ENCODE measurements at regions not wholly inside any gene's neighbourhood (a gene's known extent, or its start where the extent isn't known, plus 50 kb on each side); places are given as distances from the start of the nearest gene placed in this dataset.
"Not testable (repeated sequence)": the region's sequence is repeated elsewhere in the genome, so short reads cannot be mapped to it uniquely, and the experiment has no call there.

DNA sequence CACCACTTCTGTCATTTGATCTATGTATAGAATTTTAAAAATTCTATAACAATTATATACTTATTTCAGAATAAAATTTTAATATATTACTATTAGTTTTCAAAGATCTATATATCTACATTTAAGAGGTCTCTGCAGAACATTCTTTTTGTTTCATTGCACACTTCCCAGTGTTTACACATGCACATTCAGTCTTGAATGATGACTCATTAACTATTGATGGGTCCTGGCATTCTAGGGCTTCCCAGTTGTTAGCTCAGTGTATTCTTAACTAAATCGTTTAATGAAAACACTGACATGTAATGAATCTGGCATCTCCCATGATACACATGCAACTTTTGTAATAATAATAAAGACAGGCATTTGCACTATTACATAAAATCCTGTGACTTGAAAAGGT lies 324.6 kb downstream of the KLF12 start:
- no peaks in the 10 kb centered on the region for H3K27me3 Mint-ChIP-seq
- no peak overlapping the region for H3K27ac Mint-ChIP-seq
- no peak for ATAC-seq (ENCODE audit: low read depth)
- H3K4me3 Mint-ChIP-seq: no peak overlapping the region
- H3K4me1 Mint-ChIP-seq: no peaks in the 10 kb centered on the region
- no peak for DNase-seq
- H3K36me3 Mint-ChIP-seq (ENCODE audit: low read depth): peaks cover 53% of the 10 kb centered on the region
- CTCF ChIA-PET: no interaction called here
- intact Hi-C loops (cut with micrococcal nuclease): no loop called here
- H3K9me3 Mint-ChIP-seq: no peaks in the 10 kb centered on the region
- TF ChIP-seq, protein P1, sequence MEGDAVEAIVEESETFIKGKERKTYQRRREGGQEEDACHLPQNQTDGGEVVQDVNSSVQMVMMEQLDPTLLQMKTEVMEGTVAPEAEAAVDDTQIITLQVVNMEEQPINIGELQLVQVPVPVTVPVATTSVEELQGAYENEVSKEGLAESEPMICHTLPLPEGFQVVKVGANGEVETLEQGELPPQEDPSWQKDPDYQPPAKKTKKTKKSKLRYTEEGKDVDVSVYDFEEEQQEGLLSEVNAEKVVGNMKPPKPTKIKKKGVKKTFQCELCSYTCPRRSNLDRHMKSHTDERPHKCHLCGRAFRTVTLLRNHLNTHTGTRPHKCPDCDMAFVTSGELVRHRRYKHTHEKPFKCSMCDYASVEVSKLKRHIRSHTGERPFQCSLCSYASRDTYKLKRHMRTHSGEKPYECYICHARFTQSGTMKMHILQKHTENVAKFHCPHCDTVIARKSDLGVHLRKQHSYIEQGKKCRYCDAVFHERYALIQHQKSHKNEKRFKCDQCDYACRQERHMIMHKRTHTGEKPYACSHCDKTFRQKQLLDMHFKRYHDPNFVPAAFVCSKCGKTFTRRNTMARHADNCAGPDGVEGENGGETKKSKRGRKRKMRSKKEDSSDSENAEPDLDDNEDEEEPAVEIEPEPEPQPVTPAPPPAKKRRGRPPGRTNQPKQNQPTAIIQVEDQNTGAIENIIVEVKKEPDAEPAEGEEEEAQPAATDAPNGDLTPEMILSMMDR (IDR thresholded peaks at IDR 0.05): no peak
- POLR2A ChIA-PET: no interaction called here

DNA sequence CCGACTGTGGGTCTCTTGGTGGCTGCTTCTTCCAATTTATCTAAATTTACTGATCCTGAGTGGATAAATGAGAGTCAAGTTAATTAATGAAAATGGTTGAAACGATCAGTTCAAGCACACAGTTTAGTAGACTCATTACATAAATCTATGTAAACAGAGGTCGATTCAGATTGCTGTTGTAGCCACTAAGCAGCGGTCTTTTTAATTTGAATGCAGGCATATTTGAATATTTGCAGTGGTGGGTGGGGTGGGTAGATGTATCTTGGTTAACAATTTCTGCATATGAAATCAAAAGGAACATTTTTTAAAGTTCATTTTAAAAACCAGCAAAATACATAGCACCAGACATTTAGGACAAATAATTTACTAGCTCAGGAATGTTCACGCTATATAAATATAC lies 325.9 kb downstream of the KLF12 start:
- no peaks in the 10 kb centered on the region for H3K4me1 Mint-ChIP-seq
- no peak overlapping the region for H3K27ac Mint-ChIP-seq

DNA sequence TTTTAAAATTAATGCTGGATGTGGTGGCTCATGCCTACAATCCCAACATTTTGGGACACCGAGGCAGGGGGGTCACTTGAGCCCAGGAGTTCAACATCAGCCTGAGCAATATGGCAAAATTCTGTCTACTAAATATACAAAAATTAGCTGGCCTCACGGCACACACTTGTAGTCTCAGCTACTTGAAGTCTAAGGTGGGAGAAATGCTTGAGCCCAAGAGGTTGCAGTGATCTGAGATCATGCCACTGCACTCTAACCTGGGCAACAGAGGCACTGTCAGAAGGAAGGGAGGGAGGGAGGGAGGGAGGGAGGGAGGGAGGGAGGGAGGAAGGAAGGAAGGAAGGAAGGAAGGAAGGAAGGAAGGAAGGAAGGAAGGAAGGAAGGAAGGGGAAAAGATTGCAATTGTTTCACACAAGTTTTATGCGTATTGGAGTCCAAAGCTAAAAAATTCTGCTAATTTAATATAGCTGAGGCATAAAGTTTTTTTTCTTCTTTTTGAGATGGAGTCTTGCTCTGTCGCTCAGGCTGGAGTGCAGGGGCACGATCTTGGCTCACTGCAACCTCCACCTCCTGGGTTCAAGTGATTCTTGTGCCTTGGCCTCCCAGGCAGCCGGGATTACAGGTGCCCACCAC lies 328.8 kb downstream of the KLF12 start:
- H3K27me3 Mint-ChIP-seq; H3K27ac Mint-ChIP-seq; H3K4me3 Mint-ChIP-seq; ATAC-seq (ENCODE audit: low read depth); intact Hi-C loops (cut with micrococcal nuclease); DNase-seq; POLR2A ChIA-PET; H3K9me3 Mint-ChIP-seq; CTCF ChIA-PET; H3K4me1 Mint-ChIP-seq: not testable (repeated sequence)
- H3K36me3 Mint-ChIP-seq (ENCODE audit: low read depth): peaks cover 43% of the 10 kb centered on the region

More for the DNA sequence above, 325.9 kb downstream of the KLF12 start:
- ChIA-PET POLR2A (no interaction called here), CTCF (no interaction called here)
- intact Hi-C loops (cut with micrococcal nuclease): no loop called here
- Mint-ChIP-seq H3K27me3 (no peaks in the 10 kb centered on the region), H3K36me3 (ENCODE audit: low read depth) (peaks cover 51% of the 10 kb centered on the region), H3K4me3 (no peak overlapping the region), H3K9me3 (no peaks in the 10 kb centered on the region)
- TF ChIP-seq, protein P1 (IDR thresholded peaks at IDR 0.05): no peak
- ATAC-seq (ENCODE audit: low read depth) (no peak), DNase-seq (no peak)

DNA sequence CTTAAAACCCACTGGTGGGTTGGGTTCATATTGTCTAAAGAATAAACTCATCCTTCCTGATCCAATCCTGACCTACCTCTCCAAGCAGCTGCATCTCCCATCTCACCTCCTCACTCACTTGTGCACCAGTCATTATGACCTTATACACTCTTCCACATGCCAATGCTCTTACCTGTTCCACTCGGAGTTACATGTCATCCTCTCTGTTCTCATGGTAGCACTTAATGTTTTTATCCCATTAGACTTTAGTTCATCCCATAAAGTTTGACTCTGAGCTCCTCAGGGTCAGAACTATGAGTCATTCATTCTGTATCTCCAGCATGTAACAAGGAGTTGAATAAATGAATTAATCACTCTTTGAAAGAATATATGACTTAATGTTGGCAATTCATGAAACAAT lies 330.2 kb downstream of the KLF12 start:
- no peaks in the 10 kb centered on the region for H3K4me1 Mint-ChIP-seq
- H3K9me3 Mint-ChIP-seq: no peaks in the 10 kb centered on the region
- intact Hi-C loops (cut with micrococcal nuclease): no loop called here
- no peak for DNase-seq
- ChIA-PET POLR2A (no interaction called here), CTCF (no interaction called here)
- no peak overlapping the region for H3K4me3 Mint-ChIP-seq
- H3K27me3 Mint-ChIP-seq: no peaks in the 10 kb centered on the region
- H3K36me3 Mint-ChIP-seq (ENCODE audit: low read depth): peaks cover 37% of the 10 kb centered on the region
- no peak overlapping the region for H3K27ac Mint-ChIP-seq
- TF ChIP-seq, protein P1 (IDR thresholded peaks at IDR 0.05): no peak
- ATAC-seq (ENCODE audit: low read depth): no peak

DNA sequence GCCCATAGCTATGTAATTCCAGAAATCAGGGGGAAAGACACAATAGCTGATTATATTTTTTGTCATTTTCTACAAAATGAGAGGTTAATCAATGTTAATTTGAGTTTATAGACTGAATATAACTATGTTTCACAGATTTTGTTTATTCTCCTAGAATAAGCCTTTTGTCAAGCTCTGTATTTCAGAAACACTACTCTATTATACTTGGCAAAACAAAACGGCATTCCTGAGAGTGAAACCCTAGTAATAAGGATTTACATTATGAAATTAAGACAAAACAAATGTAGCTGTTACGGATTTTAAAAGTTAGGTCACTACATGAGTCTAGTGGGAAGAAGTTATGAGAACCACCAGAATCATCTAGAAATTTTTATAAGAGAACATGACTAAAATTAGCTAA lies 334.2 kb downstream of the KLF12 start:
- DNase-seq: no peak
- intact Hi-C loops (cut with micrococcal nuclease): no loop called here

More for the DNA sequence above, 334.2 kb downstream of the KLF12 start:
- Mint-ChIP-seq H3K4me1 (no peaks in the 10 kb centered on the region), H3K27me3 (no peaks in the 10 kb centered on the region), H3K4me3 (no peak overlapping the region), H3K36me3 (ENCODE audit: low read depth) (peaks cover 36% of the 10 kb centered on the region), H3K27ac (no peak overlapping the region), H3K9me3 (no peaks in the 10 kb centered on the region)
- TF ChIP-seq, protein P1 (IDR thresholded peaks at IDR 0.05): no peak
- CTCF ChIA-PET: no interaction called here
- POLR2A ChIA-PET: no interaction called here
- ATAC-seq (ENCODE audit: low read depth): no peak

Measured in activated B cell treated with CpG ODN at 0.5 μM for 24 hours (primary cell).